HG02642 (cell line): ENCODE measurements at regions not wholly inside any gene's neighbourhood (a gene's known extent, or its start where the extent isn't known, plus 50 kb on each side); places are given as distances from the start of the nearest gene placed in this dataset.

Source experiments
- ATAC-seq: cut with Tn5 transposase; IDR thresholded peaks from one replicate; pipeline ENCODE4 v1.9.1; 2021; ENCODE audit warnings: mild to moderate bottlenecking; ENCODE audit not compliant: unreplicated experiment, poor library complexity

DNA sequence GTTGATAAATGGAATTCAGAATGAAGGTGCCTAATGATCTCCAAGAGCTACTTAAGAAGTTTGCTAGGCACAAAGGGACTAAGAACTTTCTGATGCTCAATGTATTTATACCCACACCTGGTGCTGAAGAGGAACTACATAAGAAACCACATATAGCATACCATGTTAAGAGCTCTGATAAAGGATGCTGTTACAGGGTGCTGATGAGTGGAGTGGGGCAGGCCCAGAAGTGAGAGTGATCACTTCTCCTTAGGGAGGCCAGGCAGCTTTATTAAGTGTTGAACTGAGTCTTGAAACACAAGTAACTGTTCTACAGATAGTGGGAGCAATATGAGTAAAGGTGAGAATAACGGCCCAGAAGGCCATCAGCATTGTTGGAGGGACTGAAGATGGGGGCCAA, 68.3 kb upstream of the CHRDL1 start:
- no peak for ATAC-seq

DNA sequence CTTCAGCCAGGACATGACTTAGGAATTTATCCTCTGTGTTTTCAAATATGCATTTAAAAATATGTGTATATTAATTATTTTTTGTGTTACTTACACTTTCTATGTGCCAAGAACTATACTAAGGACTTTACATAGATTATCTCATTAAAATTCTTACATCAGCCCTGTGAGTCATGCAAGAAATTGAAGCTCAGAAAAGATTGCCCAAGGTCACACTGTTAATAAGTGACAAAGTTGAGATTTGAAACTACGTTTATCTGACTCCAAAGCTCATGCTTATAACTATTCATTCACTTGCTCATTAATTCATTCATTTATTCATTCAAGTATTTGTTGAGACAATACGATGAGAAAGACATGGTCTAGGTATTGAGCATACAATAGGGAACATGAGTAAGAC, 62.9 kb upstream of the CHRDL1 start:
- no peak for ATAC-seq

DNA sequence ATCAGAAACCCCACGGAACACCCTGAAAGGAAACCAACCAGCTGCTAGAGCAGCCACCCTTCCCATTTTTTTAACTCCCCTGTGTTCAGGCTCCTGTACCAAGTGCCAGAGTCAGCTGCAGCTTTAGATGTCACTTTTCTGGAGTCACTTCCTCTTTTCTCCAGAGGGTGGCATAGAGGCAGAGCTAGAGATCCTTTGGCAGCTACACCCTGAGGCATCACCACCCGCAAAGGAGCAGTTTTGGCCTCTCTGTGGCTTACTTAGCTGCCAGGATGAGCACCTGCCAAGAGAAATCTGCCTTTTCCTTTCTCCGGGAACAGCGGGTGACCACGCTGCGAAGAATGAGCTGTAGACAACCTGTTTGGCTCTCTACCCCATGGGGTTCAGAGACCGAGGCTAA, 58.0 kb upstream of the CHRDL1 start:
- peak; percentile 44 for ATAC-seq

DNA sequence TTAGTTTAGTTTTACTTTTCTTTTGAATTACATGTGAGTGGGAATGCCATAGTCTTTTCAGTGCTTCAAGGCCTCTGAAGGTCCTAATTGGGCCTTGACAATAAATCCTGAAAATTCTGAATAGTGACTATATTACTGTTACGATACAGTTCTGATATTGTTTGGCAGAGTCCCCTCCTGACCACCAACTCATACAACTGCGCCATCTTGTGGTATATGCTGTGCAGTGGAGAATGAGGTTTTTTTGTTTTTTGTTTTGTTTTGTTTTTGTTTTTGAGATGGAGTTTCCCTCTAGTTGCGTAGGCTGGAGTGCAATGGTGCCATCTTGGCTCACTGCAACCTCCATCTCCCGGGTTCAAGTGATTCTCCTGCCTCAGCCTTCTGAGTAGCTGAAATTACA, 56.6 kb upstream of the CHRDL1 start:
- no peak for ATAC-seq

DNA sequence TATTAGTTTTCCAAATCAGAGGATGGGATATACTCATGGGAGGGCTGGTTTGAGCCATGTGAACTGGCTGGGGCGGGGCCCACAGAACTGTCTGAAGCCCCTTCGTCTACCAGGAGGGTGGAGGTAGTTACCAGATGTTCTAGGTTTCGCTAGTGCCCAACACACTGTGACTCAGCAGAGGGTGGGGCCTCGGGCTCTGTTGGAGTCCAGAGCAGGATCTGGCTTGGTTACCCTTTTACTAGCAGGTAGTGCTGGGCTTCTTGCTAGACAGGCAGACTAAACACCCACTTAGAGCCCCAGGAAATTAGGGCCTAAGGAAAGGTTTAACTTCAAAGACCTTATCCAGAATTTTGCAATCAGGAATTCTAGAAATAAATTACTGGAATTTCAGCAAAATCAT, 56.2 kb upstream of the CHRDL1 start:
- no peak for ATAC-seq

DNA sequence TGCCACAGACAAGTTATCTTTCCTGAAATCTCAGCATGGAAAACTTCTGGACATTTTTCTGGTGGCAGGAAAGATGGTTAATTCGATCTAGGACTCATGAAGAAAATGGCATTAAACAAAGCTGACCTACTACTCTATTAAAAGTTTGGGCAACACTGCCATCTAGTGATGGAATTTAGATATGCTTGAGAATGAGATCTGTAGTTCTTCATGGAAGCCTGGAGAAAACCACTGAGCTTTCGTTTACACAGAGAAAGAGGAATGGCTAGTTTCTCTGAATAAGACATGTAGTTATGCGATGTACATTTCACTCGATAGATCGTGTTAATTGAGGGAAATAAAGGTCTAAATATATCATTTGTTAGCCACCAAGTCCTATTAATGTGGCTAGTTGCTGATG, 51.7 kb upstream of the CHRDL1 start:
- no peak for ATAC-seq

DNA sequence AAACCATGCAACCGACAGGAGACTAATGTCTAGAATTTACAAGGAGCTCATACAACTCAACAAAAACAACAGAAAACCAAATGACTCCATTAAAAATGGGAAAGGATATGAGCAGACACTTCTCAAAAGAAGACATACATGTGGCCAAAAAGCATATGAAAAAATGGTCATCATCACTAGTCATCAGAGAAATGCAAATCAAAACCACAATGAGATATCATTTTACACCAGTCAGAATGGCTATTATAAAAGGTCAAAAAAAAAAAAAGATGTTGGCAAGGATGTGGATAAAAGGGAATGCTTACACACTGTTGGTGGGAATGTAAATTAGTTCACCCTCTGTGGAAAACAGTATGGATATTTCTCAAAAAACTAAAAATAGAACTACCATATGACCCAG, 50.5 kb upstream of the CHRDL1 start:
- no peak for ATAC-seq
